ENCODE measurements at regions not wholly inside any gene's neighbourhood (a gene's known extent, or its start where the extent isn't known, plus 50 kb on each side); places are given as distances from the start of the nearest gene placed in this dataset.

- TF ChIP-seq, protein P1, sequence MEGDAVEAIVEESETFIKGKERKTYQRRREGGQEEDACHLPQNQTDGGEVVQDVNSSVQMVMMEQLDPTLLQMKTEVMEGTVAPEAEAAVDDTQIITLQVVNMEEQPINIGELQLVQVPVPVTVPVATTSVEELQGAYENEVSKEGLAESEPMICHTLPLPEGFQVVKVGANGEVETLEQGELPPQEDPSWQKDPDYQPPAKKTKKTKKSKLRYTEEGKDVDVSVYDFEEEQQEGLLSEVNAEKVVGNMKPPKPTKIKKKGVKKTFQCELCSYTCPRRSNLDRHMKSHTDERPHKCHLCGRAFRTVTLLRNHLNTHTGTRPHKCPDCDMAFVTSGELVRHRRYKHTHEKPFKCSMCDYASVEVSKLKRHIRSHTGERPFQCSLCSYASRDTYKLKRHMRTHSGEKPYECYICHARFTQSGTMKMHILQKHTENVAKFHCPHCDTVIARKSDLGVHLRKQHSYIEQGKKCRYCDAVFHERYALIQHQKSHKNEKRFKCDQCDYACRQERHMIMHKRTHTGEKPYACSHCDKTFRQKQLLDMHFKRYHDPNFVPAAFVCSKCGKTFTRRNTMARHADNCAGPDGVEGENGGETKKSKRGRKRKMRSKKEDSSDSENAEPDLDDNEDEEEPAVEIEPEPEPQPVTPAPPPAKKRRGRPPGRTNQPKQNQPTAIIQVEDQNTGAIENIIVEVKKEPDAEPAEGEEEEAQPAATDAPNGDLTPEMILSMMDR (IDR thresholded peaks at IDR 0.05; ENCODE audit: low read depth, low read length) = no peak
- TF ChIP-seq POLR2A (IDR thresholded peaks at IDR 0.05; ENCODE audit: extremely low read depth, insufficient read length) = no peak
Measured at GRCh38 chr13:105035092-105035491, 1500.4 kb downstream of the EFNB2 start.

All from NB4 (cell line).